ENCODE measurements at regions not wholly inside any gene's neighbourhood (a gene's known extent, or its start where the extent isn't known, plus 50 kb on each side); places are given as distances from the start of the nearest gene placed in this dataset.

DNA sequence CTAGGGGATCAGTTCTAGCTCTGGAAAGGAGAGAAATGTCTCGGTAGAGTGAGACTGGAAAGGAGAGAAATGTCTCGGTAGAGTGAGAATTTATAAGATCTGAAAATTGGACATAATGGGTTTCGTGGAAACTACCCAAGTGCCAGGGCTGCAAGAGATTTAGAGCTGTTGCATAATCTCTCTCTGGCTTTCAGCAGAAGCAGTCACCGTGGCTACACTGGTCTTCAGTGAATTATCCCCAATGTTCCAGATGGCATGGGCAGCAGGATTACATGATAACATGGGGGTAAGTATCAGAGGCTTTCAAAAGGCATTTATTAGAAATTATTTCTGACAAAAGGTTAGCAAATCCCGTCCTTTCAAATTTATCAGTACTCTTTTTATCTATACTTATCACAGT lies 435.5 kb downstream of the NKX6-1 start:
- no peak for DNase-seq

DNA sequence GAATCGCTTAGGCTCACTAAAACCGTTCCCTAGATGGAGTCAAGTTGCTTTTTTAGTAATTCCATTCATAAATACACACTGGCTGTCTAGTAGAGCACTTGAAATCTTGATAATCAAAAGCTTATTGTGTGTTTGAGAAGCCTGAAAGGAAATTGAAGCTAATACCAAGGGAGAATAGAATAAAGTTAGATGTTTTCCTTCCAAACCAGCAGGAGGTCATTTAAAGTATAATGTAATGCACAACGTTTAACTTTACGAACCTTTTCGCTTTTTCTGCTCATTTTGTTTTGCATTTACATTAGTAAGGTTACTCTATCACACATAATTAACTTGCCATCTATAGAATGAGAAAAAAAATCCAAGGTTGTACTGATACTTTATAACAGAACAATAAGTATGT lies 440.9 kb downstream of the NKX6-1 start:
- ATAC-seq (no peak), DNase-seq (no peak)
- intact Hi-C loops (cut with DNase I): no loop called here

More for the DNA sequence above, 435.5 kb downstream of the NKX6-1 start:
- ATAC-seq: no peak
- intact Hi-C loops (cut with DNase I): no loop called here

- ATAC-seq (no peak), DNase-seq (no peak)
- intact Hi-C loops (cut with DNase I): no loop called here
Measured at GRCh38 chr4:84051639-84052038, 447.5 kb downstream of the NKX6-1 start.

- ATAC-seq: no peak
- DNase-seq: no peak
- intact Hi-C loops (cut with DNase I): no loop called here
Measured at GRCh38 chr4:84051089-84051488, 448.0 kb downstream of the NKX6-1 start.

- no peak for DNase-seq
- intact Hi-C loops (cut with DNase I): no loop called here
- no peak for ATAC-seq
Measured at GRCh38 chr4:84050015-84050414, 449.1 kb downstream of the NKX6-1 start.

- no peak for ATAC-seq
- intact Hi-C loops (cut with DNase I): no loop called here
- no peak for DNase-seq
Measured at GRCh38 chr4:84046551-84046950, 452.5 kb downstream of the NKX6-1 start.

GRCh38 chr4:84041426-84041825 lies 457.7 kb downstream of the NKX6-1 start:
- DNase-seq (no peak), ATAC-seq (no peak)
- intact Hi-C loops (cut with DNase I): no loop called here

DNA sequence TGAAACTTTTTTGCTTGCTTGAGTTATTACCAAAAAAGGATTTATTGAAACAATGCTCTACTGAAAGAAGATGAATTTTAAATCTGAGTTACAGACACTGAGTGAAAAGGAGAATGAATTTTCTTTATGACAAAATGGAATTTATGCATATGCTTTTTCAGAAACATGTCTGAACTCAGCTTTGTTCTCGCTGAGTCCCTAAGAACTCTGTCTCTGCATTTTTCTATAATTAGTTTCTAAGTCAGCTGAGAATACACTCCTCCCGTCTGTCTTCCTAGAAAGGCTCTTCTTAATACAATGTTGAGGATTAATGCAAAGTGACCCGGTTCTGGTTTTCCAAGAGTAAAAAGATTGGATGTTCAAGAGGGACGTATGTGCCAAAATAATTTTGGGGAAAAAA lies 463.5 kb downstream of the NKX6-1 start:
- DNase-seq (no peak), ATAC-seq (no peak)
- intact Hi-C loops (cut with DNase I): no loop called here

GRCh38 chr4:84032372-84032771 lies 466.7 kb downstream of the NKX6-1 start:
- ATAC-seq (no peak), DNase-seq (no peak)
- intact Hi-C loops (cut with DNase I): no loop called here

DNA sequence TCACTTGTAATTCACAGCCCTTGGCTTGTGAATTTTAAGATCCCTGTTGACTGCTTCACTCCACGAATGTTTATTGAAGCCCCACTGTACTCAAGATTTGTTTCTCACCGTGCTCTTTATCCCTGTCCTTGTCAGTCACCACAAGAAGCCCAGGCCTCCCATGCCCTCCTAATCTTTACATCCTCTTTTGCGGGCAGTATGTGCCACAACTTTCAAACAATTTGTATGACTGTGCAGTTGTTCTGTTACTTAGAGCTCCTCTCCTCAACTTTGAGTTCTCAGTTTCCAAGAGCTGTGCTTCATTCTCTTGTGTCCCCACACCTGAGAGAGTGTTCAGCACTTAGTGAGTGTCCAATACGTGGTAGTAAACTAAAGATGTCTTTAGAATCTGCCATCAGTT lies 467.7 kb downstream of the NKX6-1 start:
- no peak for DNase-seq
- intact Hi-C loops (cut with DNase I): no loop called here
- no peak for ATAC-seq

GRCh38 chr4:84028340-84028739 lies 470.8 kb downstream of the NKX6-1 start:
- no peak for DNase-seq
- intact Hi-C loops (cut with DNase I): no loop called here
- ATAC-seq: no peak

GRCh38 chr4:84024405-84024804 lies 474.7 kb downstream of the NKX6-1 start:
- ATAC-seq (no peak), DNase-seq (no peak)
- intact Hi-C loops (cut with DNase I): no loop called here

- intact Hi-C loops (cut with DNase I): no loop called here
- ATAC-seq (no peak), DNase-seq (no peak)
Measured at GRCh38 chr4:84022564-84022963, 476.5 kb downstream of the NKX6-1 start.

DNA sequence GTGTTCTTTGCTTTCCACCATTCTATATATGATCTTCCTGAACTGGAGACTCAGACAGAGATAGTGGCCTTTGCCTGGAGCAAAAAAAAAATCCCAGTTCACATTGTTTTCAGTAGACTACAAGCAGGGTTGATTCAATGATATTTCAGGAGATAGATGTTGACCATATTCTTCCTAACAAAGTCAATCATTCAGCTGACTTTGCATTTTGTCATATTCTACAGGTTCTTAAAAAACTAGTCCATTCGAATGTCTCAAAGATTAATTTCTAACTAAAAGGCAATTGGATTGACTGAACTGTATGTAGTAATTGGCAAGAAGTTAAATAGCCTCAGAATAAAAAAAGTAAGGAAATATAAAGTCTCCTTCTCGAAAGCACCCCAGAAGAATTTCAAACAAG lies 479.5 kb downstream of the NKX6-1 start:
- ATAC-seq: no peak
- intact Hi-C loops (cut with DNase I): no loop called here
- no peak for DNase-seq

- DNase-seq: no peak
- no peak for ATAC-seq
- intact Hi-C loops (cut with DNase I): no loop called here
Measured at GRCh38 chr4:84003046-84003445, 467.1 kb downstream of the GPAT3 start.

DNA sequence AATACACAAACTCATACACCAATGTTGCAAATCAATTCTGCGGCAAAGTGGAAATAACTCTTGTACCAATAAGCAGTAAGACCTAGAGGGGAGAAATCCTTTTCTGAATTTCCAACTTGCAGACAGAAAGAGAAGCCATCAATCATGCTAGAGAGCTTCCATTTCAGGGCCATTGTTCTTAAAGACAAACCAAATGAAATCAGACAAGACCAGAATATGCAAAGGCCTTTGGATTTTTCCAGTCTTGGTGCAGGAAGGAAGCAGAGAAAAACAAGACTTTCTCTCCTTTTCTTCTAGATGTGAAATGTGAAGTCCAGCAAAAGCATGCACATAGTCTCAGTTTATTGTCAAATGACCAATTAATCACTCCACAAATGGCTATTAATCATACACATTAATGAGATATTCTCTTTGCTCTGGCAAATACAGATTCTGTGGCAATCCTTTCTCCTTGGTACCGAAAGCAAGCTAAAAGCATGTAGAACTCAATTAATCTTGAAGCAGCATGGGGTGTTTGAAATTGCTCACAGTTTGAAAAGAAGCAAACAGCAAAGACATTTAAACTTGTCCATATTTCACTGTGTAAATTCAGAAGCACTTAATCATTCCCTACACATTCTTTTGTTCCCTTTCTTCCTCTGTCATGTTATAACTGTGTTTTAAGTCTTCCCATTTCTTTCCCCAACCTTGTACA lies 466.1 kb downstream of the GPAT3 start:
- intact Hi-C loops (cut with DNase I): no loop called here
- ATAC-seq (no peak), DNase-seq (no peak)

DNA sequence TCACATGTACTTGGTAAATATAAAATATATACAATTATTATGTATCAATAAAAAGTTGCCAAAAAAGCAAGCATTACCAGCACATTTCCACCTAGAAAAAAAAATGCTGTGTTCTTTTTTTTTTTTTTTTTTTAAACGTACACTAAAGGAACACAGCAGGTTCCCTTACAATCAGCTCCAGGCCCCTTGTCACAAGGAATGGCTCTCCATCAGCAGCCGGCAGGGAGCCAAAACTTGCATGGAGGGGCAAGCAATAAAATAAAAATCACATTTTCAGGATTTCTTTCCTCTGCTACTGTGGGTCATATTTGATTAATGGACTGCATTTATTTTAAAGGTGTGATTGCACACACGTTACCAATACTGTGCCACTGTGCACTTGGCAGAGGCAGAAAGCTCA lies 460.3 kb downstream of the GPAT3 start:
- DNase-seq (no peak), ATAC-seq (no peak)
- intact Hi-C loops (cut with DNase I): no loop called here

DNA sequence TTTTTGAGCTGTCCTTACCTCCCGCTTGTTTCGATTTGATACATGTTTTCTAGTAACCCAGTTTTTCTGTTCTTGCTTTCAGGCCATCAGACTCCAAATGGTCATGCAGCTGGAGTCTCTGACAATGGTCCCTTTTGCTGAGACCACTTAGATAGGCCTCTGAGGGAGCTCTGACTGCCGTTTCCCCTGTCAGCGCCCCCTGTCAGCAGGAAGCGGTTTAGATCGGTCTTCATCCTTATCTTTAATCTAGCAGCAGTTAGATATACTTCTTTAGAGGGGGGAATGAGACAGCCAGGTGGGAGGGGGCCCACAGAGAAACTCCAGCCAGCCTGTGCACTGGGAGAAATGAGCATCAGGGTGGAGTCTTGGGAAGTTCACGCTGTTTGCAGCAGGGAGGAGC lies 457.9 kb downstream of the GPAT3 start:
- intact Hi-C loops (cut with DNase I): no loop called here
- ATAC-seq: no peak
- DNase-seq: no peak

DNA sequence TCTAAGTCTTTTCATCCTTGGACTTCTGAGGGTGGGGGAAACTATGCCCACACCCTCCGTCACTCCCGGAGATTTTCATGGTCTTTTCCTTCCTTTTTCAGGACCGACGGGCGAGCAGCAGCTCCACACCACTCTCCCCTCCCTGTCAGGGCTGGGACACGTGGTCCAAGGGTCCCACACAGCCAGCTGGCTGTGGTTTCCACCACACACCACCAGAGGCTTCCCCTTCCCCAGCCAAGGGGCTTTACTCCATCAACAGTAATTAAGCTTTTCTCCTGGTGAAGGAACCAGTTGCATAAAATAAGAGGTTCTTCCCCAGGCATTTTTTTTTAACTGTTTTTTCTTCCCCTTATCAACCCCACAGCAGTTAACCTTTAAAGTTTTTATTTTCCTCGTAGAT lies 453.9 kb downstream of the GPAT3 start:
- intact Hi-C loops (cut with DNase I): no loop called here
- no peak for DNase-seq

DNA sequence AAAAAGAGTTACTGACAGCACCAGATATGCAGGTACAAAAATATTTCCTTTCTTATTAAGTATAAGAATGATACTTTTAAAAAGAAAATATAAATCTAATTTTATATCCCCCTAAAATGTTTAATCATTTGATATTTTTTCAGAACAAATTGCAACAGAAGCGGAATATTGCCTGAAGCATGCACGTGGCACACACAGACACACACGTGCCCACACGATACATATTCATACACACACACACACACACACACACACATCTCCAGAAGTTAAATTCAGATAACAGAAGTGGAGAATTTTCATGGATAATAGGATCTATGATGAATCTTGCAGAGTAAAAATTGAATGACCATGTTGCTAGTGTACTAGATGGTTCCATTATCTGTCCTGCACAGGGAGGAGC lies 445.2 kb downstream of the GPAT3 start:
- intact Hi-C loops (cut with DNase I): no loop called here
- DNase-seq: no peak
- no peak for ATAC-seq

More for the DNA sequence above, 453.9 kb downstream of the GPAT3 start:
- ATAC-seq: no peak

- intact Hi-C loops (cut with DNase I): no loop called here
- ATAC-seq (no peak), DNase-seq (no peak)
Measured at GRCh38 chr4:83979773-83980172, 443.9 kb downstream of the GPAT3 start.
